GM12874 (cell line): ENCODE measurements at regions not wholly inside any gene's neighbourhood (a gene's known extent, or its start where the extent isn't known, plus 50 kb on each side); places are given as distances from the start of the nearest gene placed in this dataset.

Source experiments
- TF ChIP-seq, protein P1 (sequence below): IDR thresholded peaks from 2 replicates; pipeline ENCODE4 v1.5.1; 2011; ENCODE audit warnings: low read depth, mild to moderate bottlenecking, control low read depth, low read length, moderate library complexity; ENCODE audit not compliant: insufficient read depth

DNA sequence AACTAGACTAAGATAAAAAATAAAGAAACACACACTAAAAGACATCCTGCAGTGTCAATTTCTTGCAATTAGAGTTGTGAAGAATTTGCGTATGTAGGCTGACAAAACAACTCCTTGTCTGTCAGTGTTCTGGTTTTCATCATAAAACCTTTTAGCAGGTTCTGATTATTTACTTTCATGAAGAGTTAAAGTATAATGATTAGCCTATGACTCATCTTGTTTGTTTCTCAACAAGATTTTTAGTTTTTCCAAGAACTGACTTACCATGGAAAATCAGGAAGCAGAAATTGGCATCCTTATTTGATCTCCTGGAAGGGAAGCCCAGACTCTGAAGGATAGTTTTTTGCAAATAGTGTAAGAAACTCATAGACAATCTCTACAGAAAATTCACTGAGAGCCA, 848.7 kb upstream of the PCDH9 start:
- TF ChIP-seq, protein P1, sequence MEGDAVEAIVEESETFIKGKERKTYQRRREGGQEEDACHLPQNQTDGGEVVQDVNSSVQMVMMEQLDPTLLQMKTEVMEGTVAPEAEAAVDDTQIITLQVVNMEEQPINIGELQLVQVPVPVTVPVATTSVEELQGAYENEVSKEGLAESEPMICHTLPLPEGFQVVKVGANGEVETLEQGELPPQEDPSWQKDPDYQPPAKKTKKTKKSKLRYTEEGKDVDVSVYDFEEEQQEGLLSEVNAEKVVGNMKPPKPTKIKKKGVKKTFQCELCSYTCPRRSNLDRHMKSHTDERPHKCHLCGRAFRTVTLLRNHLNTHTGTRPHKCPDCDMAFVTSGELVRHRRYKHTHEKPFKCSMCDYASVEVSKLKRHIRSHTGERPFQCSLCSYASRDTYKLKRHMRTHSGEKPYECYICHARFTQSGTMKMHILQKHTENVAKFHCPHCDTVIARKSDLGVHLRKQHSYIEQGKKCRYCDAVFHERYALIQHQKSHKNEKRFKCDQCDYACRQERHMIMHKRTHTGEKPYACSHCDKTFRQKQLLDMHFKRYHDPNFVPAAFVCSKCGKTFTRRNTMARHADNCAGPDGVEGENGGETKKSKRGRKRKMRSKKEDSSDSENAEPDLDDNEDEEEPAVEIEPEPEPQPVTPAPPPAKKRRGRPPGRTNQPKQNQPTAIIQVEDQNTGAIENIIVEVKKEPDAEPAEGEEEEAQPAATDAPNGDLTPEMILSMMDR, result no peak

DNA sequence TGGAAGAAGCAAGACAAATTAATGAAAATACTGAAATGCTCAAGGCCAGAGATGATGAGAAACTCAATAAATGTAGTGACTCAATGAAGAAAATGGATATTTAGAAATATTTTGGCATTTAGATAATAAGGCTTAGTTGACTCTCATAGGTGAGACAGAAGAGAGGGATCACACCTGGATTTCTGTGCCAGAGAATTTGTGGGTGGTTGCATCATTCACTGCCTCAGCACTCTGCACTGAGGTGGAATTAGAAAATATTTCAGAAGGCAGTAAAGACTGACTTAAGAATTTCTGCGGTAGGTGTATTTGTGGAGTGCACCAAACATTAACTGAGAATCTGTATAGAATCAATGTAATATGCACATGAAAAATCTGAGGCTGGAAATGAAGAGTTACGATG, 848.3 kb upstream of the PCDH9 start:
- TF ChIP-seq, protein P1, result no peak

DNA sequence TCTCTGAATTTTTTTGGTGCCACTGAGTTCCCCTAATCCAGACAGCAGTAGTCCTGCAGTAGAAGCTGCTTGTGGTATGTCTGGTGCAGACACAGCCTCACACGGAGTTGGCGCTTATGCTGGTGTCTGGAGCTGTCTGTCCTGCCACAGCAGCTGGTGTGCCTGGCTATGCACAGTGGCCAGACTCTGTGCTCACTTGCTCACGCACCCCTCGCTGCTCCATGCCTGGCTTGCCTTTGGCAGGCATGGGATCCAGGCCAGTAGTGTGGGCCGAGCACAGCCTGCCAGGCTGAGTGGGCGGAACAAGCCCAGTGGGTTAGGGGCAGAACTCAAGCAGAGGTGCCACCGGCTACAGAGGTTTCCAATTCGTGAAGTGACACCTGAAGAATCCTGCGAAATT, 845.9 kb upstream of the PCDH9 start:
- TF ChIP-seq, protein P1, result no peak

DNA sequence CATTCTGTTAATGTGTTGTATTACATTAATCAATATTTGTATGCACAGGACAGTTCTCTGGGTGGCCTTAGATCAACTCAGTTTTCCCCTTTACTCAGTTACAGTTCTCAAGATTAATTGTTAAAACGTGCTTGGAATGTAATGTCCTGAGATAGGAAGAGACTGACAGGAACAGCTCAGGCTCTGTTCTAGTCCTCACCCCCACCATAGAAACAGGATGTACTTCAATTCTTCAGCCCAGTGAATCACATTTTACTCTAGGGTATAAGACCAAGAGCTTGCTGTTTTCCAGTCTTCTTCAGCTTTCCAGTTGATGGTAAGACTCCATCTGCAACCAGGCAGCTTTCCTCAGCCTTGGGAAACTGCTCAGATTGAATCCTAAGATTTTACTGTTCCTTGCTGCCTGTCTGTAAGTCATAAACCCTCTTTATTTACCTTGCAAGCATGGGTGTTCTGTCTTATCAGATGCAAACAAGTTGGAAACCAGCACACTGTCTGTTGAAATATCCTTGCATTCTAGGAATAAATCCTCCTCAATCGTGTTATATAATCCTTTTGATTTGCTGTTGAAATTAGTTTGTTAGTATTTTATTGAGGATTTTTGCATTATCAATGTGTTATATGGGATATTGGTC, 836.9 kb upstream of the PCDH9 start:
- TF ChIP-seq, protein P1, result no peak

DNA sequence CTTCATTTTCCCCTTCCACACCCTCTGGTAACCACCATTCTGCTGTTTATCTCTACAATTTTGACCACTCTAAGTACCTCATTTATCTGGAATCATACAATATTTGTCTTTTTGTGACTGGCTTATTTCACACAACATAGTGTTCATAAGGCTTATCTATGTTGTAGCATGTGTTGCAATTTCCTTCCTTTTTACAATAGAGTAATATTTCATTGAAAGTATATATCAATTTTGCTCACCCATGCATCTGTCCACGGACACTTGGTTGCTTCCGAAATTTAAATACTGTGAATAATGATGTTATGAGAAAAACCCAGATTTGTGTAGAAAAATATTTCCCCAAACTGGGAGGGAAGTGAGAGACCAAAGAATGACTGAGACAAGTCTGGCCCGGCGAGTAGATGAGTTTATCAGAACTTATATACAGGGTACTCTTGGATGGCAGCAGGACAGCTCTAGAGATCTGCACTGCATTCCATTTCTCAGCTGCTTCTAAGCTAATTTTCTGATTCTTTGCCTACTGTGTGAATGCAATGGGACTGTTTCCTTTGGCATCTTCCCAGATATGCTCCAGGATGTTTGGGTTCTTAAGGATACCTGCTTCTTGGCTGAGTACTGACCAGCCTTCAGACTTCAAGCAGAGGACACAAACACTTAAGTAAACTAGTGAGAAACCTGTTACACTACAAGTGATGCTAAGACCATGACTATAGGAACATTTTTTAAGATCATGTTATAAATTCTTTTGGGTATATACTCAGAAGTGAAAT, 834.0 kb upstream of the PCDH9 start:
- TF ChIP-seq, protein P1, result no peak

DNA sequence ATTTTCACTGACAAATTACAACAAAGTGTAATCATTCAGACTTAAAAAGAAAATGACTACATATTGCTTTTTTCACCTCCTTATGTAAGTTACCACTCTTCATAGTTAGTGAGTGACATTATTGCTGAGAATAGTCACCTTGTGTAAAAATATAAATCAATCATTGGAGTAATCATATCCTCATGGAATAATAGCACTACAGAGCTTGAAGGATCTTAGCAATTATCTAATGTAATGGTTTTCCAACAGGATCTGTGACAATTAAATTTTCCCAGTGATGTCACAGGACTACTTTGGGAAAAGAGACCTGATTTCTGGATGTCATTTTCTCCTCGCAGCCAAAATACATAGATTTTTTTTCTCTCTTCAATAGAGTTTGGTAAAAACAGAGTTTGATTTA, 833.0 kb upstream of the PCDH9 start:
- TF ChIP-seq, protein P1, result no peak

DNA sequence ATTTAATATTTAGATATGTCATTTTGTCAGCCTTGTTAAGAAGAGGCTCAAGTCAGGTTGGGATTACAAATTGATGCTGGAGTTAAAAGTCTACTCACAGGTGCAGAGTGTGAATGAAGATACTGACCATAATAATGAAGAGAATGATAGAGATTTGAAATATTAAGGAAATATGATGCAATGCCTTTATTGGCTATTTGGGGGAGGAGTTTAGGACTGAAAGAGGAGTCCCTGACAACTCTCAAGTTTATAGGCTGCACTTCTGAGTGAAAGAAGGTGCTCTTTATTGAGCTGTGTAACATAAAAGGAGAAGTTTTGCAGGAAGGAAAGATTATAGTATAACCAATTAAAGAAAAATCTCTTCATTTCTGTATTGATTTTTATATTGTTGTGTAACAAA, 827.7 kb upstream of the PCDH9 start:
- TF ChIP-seq, protein P1, result no peak
